ENCODE measurements at regions not wholly inside any gene's neighbourhood (a gene's known extent, or its start where the extent isn't known, plus 50 kb on each side); places are given as distances from the start of the nearest gene placed in this dataset.

- WGBS (ENCODE audit: extremely low coverage, insufficient read length, low lambda C conversion rate): no CpG with 5 or more reads among the region's 1 CpG
- H3K36me3 Mint-ChIP-seq (ENCODE audit: insufficient read depth in 1 of 3, low read depth in 3 of 3): no peaks in the 10 kb centered on the region
- Histone ChIP-seq H3K9me3 (ENCODE audit: control insufficient read depth, low read depth, low read length) (no peaks in the 10 kb centered on the region), H2BK20ac (ENCODE audit: low read depth, low read length, poor library complexity, severe bottlenecking) (no peak overlapping the region), H3K4me2 (ENCODE audit: insufficient read depth, insufficient read length, low read length) (no peak overlapping the region), H2BK15ac (ENCODE audit: low read depth, low read length) (no peak overlapping the region), H3T11ph (ENCODE audit: low read length) (no peak overlapping the region), H4K5ac (ENCODE audit: insufficient read length, low read depth, low read length) (no peak overlapping the region), H3K18ac (ENCODE audit: insufficient read length, low read depth, low read length) (no peak overlapping the region), H4K8ac (replicated peaks; ENCODE audit: insufficient read length, low read depth, low read length) (no peak overlapping the region), H2BK120ac (ENCODE audit: low read depth, low read length, poor library complexity, severe bottlenecking) (no peak overlapping the region), H3K23ac (ENCODE audit: insufficient read length, low read depth, low read length) (no peak overlapping the region), H3K56ac (ENCODE audit: insufficient read length, low read depth, low read length) (no peak overlapping the region), H3K4me1 (ENCODE audit: insufficient read depth, low read length) (0 out of 2 replicates have a peak, but pooled peaks cover 2% of the 10 kb centered on the region), H3K14ac (ENCODE audit: insufficient read depth, low read length) (no peak overlapping the region), H3K27me3 (ENCODE audit: insufficient read depth, low read length) (no peaks in the 10 kb centered on the region), H2AFZ (ENCODE audit: low read length) (no peak overlapping the region), H2AK5ac (ENCODE audit: insufficient read length, low read length) (no peak overlapping the region), H3K4ac (ENCODE audit: low read depth, low read length) (no peak overlapping the region), H3K79me1 (ENCODE audit: insufficient read depth, low read depth, low read length, poor library complexity, severe bottlenecking) (no peaks in the 10 kb centered on the region), H4K91ac (ENCODE audit: insufficient read length, low read depth, low read length) (no peak overlapping the region), H2BK12ac (ENCODE audit: insufficient read length, low read depth, low read length) (no peak overlapping the region), H4K20me1 (ENCODE audit: control insufficient read depth, insufficient read depth, insufficient read length) (no peaks in the 10 kb centered on the region), H3K79me2 (ENCODE audit: insufficient read depth, low read length) (no peaks in the 10 kb centered on the region), H3K27ac (ENCODE audit: insufficient read length, low read depth, low read length) (no peak overlapping the region), H2BK5ac (ENCODE audit: insufficient read length, low read length) (no peak overlapping the region), H3K23me2 (ENCODE audit: insufficient read length, low read depth, low read length, poor library complexity, severe bottlenecking) (no peaks in the 10 kb centered on the region), H3K9ac (ENCODE audit: extremely low read depth, insufficient read length, low read length) (no peak overlapping the region)
- H3K27ac Mint-ChIP-seq: no peak overlapping the region
- H3K4me3 Mint-ChIP-seq: no peak overlapping the region
- H3K9me3 Mint-ChIP-seq: no peaks in the 10 kb centered on the region
- TF ChIP-seq CTCF (conservative IDR thresholded peaks at IDR 0.05): no peak
- no peaks in the 10 kb centered on the region; the same call in 1 of the 2 replicates for H3K27me3 Mint-ChIP-seq (ENCODE audit: low read depth)
- DNase-seq: no peak
- peaks cover 7% of the 10 kb centered on the region in 2 experiments for H3K4me1 Mint-ChIP-seq
These were observed 108.8 kb upstream of the TENT5A start for GRCh38 chr6:81861281-81861680.

Measured in H9 (cell line).